Neuronal stem cell (in vitro differentiated cells): ENCODE measurements at regions not wholly inside any gene's neighbourhood (a gene's known extent, or its start where the extent isn't known, plus 50 kb on each side); places are given as distances from the start of the nearest gene placed in this dataset.

ENCODE experiments used
- DNase-seq: peaks from one replicate; pipeline ENCODE4 v3.0.0-alpha.2; 2013; ENCODE audit warnings: low spot score
- H2AFZ ChIP-seq: one replicate; pipeline ENCODE4 v1.6.1; 2013; ENCODE audit warnings: mild to moderate bottlenecking, low read length, inconsistent platforms
- H2AK5ac ChIP-seq: 2 replicates; pipeline ENCODE4 v1.6.1; 2013; ENCODE audit warnings: low read depth, mild to moderate bottlenecking, inconsistent platforms, low read length, moderate library complexity, mixed read lengths
- H2BK120ac ChIP-seq: 2 replicates; pipeline ENCODE4 v1.6.1; 2013; ENCODE audit warnings: low read depth, mild to moderate bottlenecking, inconsistent platforms, low read length, moderate library complexity, mixed read lengths
- H2BK12ac ChIP-seq: one replicate; pipeline ENCODE4 v1.6.1; 2013; ENCODE audit warnings: low read length, inconsistent platforms
- H2BK15ac ChIP-seq: 2 replicates; pipeline ENCODE4 v1.6.1; 2013; ENCODE audit warnings: mild to moderate bottlenecking, low read length, inconsistent platforms, mixed read lengths
- H2BK5ac ChIP-seq: one replicate; pipeline ENCODE4 v1.6.1; 2013; ENCODE audit warnings: inconsistent platforms, mild to moderate bottlenecking, low read length, moderate library complexity
- H3K14ac ChIP-seq: one replicate; pipeline ENCODE4 v1.6.1; 2013; ENCODE audit warnings: low read length, inconsistent platforms
- H3K18ac ChIP-seq: 2 replicates; pipeline ENCODE4 v1.6.1; 2013; ENCODE audit warnings: low read length, inconsistent platforms
- H3K23ac ChIP-seq: 2 replicates; pipeline ENCODE4 v1.6.1; 2013; ENCODE audit warnings: low read depth, mild to moderate bottlenecking, mixed read lengths, low read length, inconsistent platforms; ENCODE audit not compliant: poor library complexity
- H3K27ac ChIP-seq: replicated peaks from 3 replicates; pipeline ENCODE4 v1.5.1; 2013; ENCODE audit warnings: low read length, inconsistent platforms
- H3K27me3 ChIP-seq, 3 experiments: 2 replicates each; pipeline ENCODE4 v1.6.1; 2013; ENCODE audit warnings: low read length in 3 of 3, mild to moderate bottlenecking in 2 of 3, inconsistent platforms in 1 of 3, low read depth in 1 of 3, mixed read lengths in 1 of 3, moderate library complexity in 1 of 3; ENCODE audit not compliant: control insufficient read depth in 3 of 3, insufficient read depth in 3 of 3
- H3K36me3 ChIP-seq, 2 donors: replicated peaks in 1 of 2; 2 replicates each; pipeline ENCODE4 v1.6.1; 2013; ENCODE audit warnings: low read length in 2 of 2; ENCODE audit not compliant: control insufficient read depth in 2 of 2, insufficient read depth in 2 of 2
- H3K4ac ChIP-seq: 2 replicates; pipeline ENCODE4 v1.6.1; 2013; ENCODE audit warnings: inconsistent platforms, mild to moderate bottlenecking, low read length, moderate library complexity
- H3K4me1 ChIP-seq, 2 donors: 1 replicate in 1 of 2; 2 replicates in 1 of 2; pipeline ENCODE4 v1.6.1; 2013; ENCODE audit warnings: low read length in 2 of 2, low read depth in 1 of 2; ENCODE audit not compliant: control insufficient read depth in 2 of 2, insufficient read depth in 1 of 2
- H3K4me2 ChIP-seq: one replicate; pipeline ENCODE4 v1.6.1; 2013; ENCODE audit warnings: mild to moderate bottlenecking, low read length, inconsistent platforms; ENCODE audit not compliant: insufficient read depth, poor library complexity, severe bottlenecking
- H3K4me3 ChIP-seq, 2 donors: 2 replicates each; pipeline ENCODE4 v1.5.1; 2013; ENCODE audit warnings: low read length in 2 of 2, mild to moderate bottlenecking in 2 of 2, inconsistent platforms in 1 of 2, moderate library complexity in 1 of 2
- H3K79me1 ChIP-seq: one replicate; pipeline ENCODE4 v1.6.1; 2013; ENCODE audit warnings: low read depth, mild to moderate bottlenecking, inconsistent platforms, low read length, moderate library complexity
- H3K9ac ChIP-seq: one replicate; pipeline ENCODE4 v1.6.1; 2013; ENCODE audit warnings: mild to moderate bottlenecking, low read depth, low read length, inconsistent platforms; ENCODE audit not compliant: poor library complexity
- H3K9me3 ChIP-seq, 2 donors: replicated peaks in 1 of 2; 2 replicates each; pipeline versions ENCODE3 to v1.6.1; 2013; ENCODE audit warnings: low read length in 2 of 2, mild to moderate bottlenecking in 2 of 2, inconsistent platforms in 1 of 2, low read depth in 1 of 2, mixed read lengths in 1 of 2, moderate library complexity in 1 of 2; ENCODE audit not compliant: control insufficient read depth in 2 of 2, insufficient read depth in 1 of 2
- H4K8ac ChIP-seq: one replicate; pipeline ENCODE4 v1.6.1; 2013; ENCODE audit warnings: low read depth, mild to moderate bottlenecking, inconsistent platforms, low read length, moderate library complexity
- H4K91ac ChIP-seq: one replicate; pipeline ENCODE4 v1.6.1; 2013; ENCODE audit warnings: low read length, low read depth, mild to moderate bottlenecking, inconsistent platforms; ENCODE audit not compliant: poor library complexity
- WGBS, 2 donors: extraction: QIAGEN DNeasy Blood & Tissue Kit; methylation state at CpG; one replicate each; pipeline ENCODE4 v1.1.7; 2013; ENCODE audit warnings: missing lambda C conversion rate in 2 of 2, mixed read lengths in 1 of 2; ENCODE audit not compliant: insufficient read length in 2 of 2, insufficient replicate concordance in 1 of 2; ENCODE audit errors: extremely low coverage in 2 of 2; 5-methylcytosine and 5-hydroxymethylcytosine counted together

DNA sequence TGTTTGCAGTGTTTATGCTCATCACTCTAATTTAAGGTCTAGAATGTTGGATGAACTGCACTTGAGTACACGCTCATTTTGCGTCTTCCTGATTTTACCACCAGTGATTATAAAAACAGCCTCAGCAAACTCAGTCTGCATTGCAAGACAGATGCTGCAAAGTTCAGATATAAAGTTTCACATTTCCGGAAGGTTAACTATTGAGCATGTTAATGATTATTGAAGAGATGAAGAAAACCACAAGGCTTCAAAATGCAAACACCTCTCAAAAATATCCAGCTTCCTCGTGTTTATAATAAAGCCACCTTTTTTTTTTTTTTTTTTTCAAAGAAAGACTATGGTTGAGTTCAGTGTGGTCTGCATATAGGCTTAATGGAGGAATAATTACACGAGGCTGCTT is 92.1 kb upstream of the BMP4 start:
- Histone ChIP-seq H3K4me1 (peaks cover 0 to 3% of the 10 kb centered on the region in 2 donors), H3K36me3 (no peaks in the 10 kb centered on the region), H3K18ac (no peak overlapping the region), H4K91ac (no peak overlapping the region), H3K4me3 (no peak overlapping the region), H3K27ac (no peak overlapping the region), H3K14ac (no peak overlapping the region), H4K8ac (no peak overlapping the region), H3K23ac (no peak overlapping the region), H3K27me3 (peaks cover 0 to 3% (median 0%) of the 10 kb centered on the region in 3 experiments), H2AK5ac (no peak overlapping the region), H2BK5ac (no peak overlapping the region), H3K4me2 (no peak overlapping the region), H3K9ac (no peak overlapping the region), H2BK120ac (no peak overlapping the region), H3K4ac (no peak overlapping the region), H2BK12ac (no peak overlapping the region), H3K79me1 (no peaks in the 10 kb centered on the region), H2BK15ac (no peak overlapping the region), H2AFZ (no peak overlapping the region), H3K9me3 (no peaks in the 10 kb centered on the region)
- WGBS, 2 donors: no CpG with 5 or more reads among the region's 5 CpGs
- DNase-seq: no peak

DNA sequence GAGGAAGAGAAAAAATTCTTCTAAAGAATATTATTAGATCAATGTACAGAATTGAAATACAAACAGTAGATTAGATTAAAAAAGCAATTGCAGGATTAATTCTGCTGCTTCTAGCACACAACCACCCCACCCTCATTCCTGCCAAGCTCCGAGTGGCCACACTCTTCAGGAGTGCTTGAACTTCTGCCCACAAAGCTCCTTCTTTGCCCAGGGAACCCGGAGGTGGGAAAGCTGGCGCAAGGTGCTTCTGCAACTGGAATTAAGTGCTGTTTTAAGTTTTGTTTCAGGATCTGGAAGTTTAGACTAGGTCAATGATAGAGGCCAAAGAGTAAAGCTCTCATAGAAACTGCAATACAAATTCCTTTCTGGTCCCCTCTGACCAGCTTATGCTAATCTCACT is 94.1 kb upstream of the BMP4 start:
- Histone ChIP-seq H3K27me3 (peaks cover 0 to 3% (median 0%) of the 10 kb centered on the region in 3 experiments), H3K23ac (no peak overlapping the region), H3K4me3 (no peak overlapping the region), H3K9me3 (no peaks in the 10 kb centered on the region), H2BK15ac (no peak overlapping the region), H3K9ac (no peak overlapping the region), H4K91ac (no peak overlapping the region), H3K27ac (no peak overlapping the region), H2AK5ac (no peak overlapping the region), H2AFZ (no peak overlapping the region), H2BK12ac (no peak overlapping the region), H4K8ac (no peak overlapping the region), H3K18ac (no peak overlapping the region), H3K4ac (no peak overlapping the region), H3K4me2 (no peak overlapping the region), H3K4me1 (peaks cover 0 to 3% of the 10 kb centered on the region in 2 donors), H2BK120ac (no peak overlapping the region), H3K14ac (no peak overlapping the region), H3K36me3 (no peaks in the 10 kb centered on the region), H2BK5ac (no peak overlapping the region), H3K79me1 (no peaks in the 10 kb centered on the region)
- no CpG with 5 or more reads among the region's 3 CpGs for WGBS, 2 donors
- DNase-seq: no peak

DNA sequence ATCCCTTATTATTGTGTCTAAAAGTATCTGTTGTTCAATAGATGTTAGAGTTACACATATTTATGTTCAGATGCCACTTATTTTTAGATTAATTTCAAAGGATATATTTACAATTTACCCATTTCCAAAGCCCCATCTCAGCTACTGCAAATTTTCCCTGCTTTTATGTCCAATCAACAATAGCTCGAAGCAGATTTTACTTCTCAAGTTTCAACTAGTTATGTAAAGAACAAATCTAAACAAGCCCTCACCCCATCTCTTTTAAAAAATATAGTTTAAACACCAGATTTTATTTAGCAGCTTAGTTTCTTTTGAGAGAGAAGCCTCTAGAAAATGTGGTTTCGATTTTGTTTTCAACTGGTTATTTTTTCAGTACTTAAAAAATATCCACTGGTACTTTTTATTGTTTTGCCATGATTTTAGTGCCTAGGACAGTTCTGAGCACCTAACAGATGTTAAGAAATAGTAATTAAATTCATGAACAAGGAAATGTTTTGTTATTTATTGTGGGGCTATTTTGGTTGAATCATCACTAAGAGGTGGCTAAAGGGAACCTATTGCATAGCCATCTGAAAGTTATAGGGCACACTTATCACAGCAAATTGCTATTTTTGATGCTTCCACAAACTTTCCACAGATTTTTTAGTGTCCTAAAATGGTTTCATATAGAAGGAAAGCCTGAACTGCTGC is 96.2 kb upstream of the BMP4 start:
- no CpG with 5 or more reads among the region's 2 CpGs for WGBS, 2 donors
- Histone ChIP-seq H3K79me1 (no peaks in the 10 kb centered on the region), H3K4me1 (no peaks in the 10 kb centered on the region), H3K36me3 (no peaks in the 10 kb centered on the region), H2BK120ac (no peak overlapping the region), H3K9me3 (no peaks in the 10 kb centered on the region), H2AK5ac (no peak overlapping the region), H4K91ac (no peak overlapping the region), H4K8ac (no peak overlapping the region), H2AFZ (no peak overlapping the region), H2BK15ac (no peak overlapping the region), H3K27ac (no peak overlapping the region), H3K18ac (no peak overlapping the region), H3K4me2 (no peak overlapping the region), H2BK5ac (no peak overlapping the region), H3K23ac (no peak overlapping the region), H3K4ac (no peak overlapping the region), H3K14ac (no peak overlapping the region), H3K9ac (no peak overlapping the region), H3K27me3 (peaks cover 0 to 3% (median 0%) of the 10 kb centered on the region in 3 experiments), H3K4me3 (no peak overlapping the region), H2BK12ac (no peak overlapping the region)
- DNase-seq: no peak

DNA sequence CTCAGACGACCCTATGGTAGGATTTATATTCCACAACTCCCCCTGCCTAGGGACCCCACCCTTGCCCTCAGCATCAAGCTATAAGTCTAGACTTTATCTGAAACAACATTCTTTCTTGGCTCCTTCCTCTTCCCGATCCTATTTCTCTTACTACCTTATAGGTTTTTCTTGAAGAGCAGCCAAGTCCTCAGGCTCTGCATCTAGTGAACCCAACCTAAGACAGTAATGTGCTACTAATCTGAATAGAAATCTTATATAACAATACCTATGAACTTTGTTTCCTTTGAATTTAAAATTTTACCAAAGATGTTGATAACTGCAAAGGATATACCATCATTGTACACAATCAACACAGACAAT is 96.7 kb upstream of the BMP4 start:
- H3K4me2 ChIP-seq: no peak overlapping the region
- H3K79me1 ChIP-seq: no peaks in the 10 kb centered on the region
- no peak overlapping the region for H2BK12ac ChIP-seq
- no peak overlapping the region for H3K4ac ChIP-seq
- no peak overlapping the region for H4K91ac ChIP-seq
- WGBS, 2 donors: no CpG with 5 or more reads among the region's 2 CpGs
- H3K27me3 ChIP-seq: peaks cover 0 to 3% (median 0%) of the 10 kb centered on the region in 3 experiments
- H2BK5ac ChIP-seq: no peak overlapping the region
- no peak overlapping the region for H3K14ac ChIP-seq
- H2AK5ac ChIP-seq: no peak overlapping the region
- no peaks in the 10 kb centered on the region for H3K36me3 ChIP-seq
- no peak for DNase-seq
- H3K18ac ChIP-seq: no peak overlapping the region
- H3K4me1 ChIP-seq: no peaks in the 10 kb centered on the region
- H3K27ac ChIP-seq: no peak overlapping the region
- H2AFZ ChIP-seq: no peak overlapping the region
- H2BK120ac ChIP-seq: no peak overlapping the region
- H3K23ac ChIP-seq: no peak overlapping the region
- H3K9me3 ChIP-seq: no peaks in the 10 kb centered on the region
- H3K9ac ChIP-seq: no peak overlapping the region
- no peak overlapping the region for H2BK15ac ChIP-seq
- H3K4me3 ChIP-seq: no peak overlapping the region
- H4K8ac ChIP-seq: no peak overlapping the region
